Cardiac fibroblast (primary cell): ENCODE measurements at regions not wholly inside any gene's neighbourhood (a gene's known extent, or its start where the extent isn't known, plus 50 kb on each side); places are given as distances from the start of the nearest gene placed in this dataset.
"Not testable (repeated sequence)": the region's sequence is repeated elsewhere in the genome, so short reads cannot be mapped to it uniquely, and the experiment has no call there.

Source experiments
- DNase-seq, 2 donors: peaks; one replicate each; pipeline versions ENCODE4 v3.0.0 to v3.0.0-alpha.2; 2010; ENCODE audit warnings: low read depth in 2 of 2
- H3K4me3 ChIP-seq, 2 donors: replicated peaks in 1 of 2; 1 replicate in 1 of 2; 2 replicates in 1 of 2; pipeline ENCODE4 v1.5.1; 2011; ENCODE audit warnings: low read depth in 2 of 2, low read length in 2 of 2, mild to moderate bottlenecking in 2 of 2, moderate library complexity in 1 of 2
- CTCF ChIP-seq: IDR thresholded peaks from one replicate; pipeline ENCODE4 v1.5.1; 2011; ENCODE audit warnings: low read depth, mild to moderate bottlenecking, low read length, inconsistent platforms

- no peak for DNase-seq
- no peak overlapping the region for H3K4me3 ChIP-seq
- no peak for TF ChIP-seq CTCF
These were observed 98.6 kb upstream of the PIK3R1 start for GRCh38 chr5:68116868-68117411.

GRCh38 chr5:68116408-68116807 lies 99.1 kb upstream of the PIK3R1 start:
- no peak for DNase-seq
- no peak for TF ChIP-seq CTCF
- H3K4me3 ChIP-seq = no peak overlapping the region

- no peak overlapping the region for H3K4me3 ChIP-seq
- TF ChIP-seq CTCF = no peak
- DNase-seq = no peak
These were observed 100.0 kb upstream of the PIK3R1 start for GRCh38 chr5:68115584-68115983.

GRCh38 chr5:68114378-68115040 lies 101.0 kb upstream of the PIK3R1 start:
- H3K4me3 ChIP-seq = no peak overlapping the region
- TF ChIP-seq CTCF = no peak
- DNase-seq = peak; percentile 80 to 92

- TF ChIP-seq CTCF = no peak
- DNase-seq = no peak
- no peak overlapping the region for H3K4me3 ChIP-seq
These were observed 102.9 kb upstream of the PIK3R1 start for GRCh38 chr5:68112658-68113057.

GRCh38 chr5:68110894-68111293 lies 104.7 kb upstream of the PIK3R1 start:
- no peak overlapping the region for H3K4me3 ChIP-seq
- no peak for DNase-seq
- TF ChIP-seq CTCF = no peak

DNA sequence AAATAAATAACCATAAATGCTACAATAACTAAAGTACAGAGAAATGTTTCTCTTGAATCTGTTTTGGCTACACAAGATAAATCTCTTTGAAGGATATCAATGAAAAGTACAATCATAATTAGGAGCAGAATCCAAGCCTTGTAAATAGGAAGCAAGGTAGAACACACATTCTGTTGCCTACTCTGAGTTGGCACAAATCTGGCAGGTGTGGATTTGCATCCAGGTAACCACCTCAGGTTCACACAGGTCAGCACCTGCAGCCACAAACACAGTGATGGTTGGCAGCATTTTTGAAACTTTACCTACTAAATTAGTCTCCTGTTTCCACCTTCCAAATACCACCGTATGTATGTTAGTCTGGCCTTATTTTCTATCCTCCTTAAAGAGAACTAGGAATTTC lies 105.3 kb upstream of the PIK3R1 start:
- no peak for TF ChIP-seq CTCF
- H3K4me3 ChIP-seq = no peak overlapping the region
- no peak for DNase-seq

DNA sequence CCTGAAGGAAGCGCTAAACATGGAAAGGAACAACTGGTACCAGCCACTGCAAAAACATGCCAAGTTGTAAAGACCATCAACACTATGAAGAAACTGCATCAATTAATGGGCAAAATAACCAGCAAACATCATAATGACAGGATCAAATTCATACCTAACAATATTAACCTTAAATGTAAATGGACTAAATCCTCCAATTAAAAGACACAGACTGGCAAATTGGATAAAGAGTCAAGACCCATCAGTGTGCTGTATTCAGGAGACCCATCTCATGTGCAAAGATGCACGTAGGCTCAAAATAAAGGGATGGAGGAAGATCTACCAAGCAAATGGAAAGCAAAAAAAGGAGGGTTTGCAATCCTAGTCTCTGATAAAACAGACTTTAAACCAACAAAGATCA lies 111.3 kb upstream of the PIK3R1 start:
- not testable (repeated sequence) for DNase-seq, H3K4me3 ChIP-seq

DNA sequence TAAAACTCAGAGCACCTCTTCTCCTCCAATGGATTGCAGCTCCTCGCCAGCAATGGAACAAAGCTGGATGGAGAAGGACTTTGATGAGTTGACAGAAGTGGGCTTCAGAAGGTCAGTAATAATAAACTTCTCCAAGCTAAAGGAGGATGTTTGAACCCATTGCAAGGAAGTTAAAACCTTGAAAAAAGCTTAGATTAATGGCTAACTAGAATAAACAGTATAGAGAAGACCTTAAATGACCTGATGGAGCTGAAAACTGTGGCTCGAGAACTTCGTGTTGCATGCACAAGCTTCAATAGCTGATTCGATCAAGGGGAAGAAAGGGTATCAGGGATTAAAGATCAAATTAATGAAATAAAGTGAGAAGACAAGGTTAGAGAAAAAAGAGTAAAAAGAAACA lies 112.3 kb upstream of the PIK3R1 start:
- H3K4me3 ChIP-seq, DNase-seq: not testable (repeated sequence)
